CD14-positive monocyte (primary cell): ENCODE measurements at regions not wholly inside any gene's neighbourhood (a gene's known extent, or its start where the extent isn't known, plus 50 kb on each side); places are given as distances from the start of the nearest gene placed in this dataset.

Experiments used
- DNase-seq, 3 donors: peaks; one replicate each; pipeline ENCODE4 v3.0.0-alpha.2; 2011 to 2022
- H2AFZ ChIP-seq: 2 replicates; pipeline ENCODE4 v1.6.0; 2012; ENCODE audit warnings: mild to moderate bottlenecking, low read depth, low read length, inconsistent platforms; ENCODE audit not compliant: insufficient read depth, poor library complexity, severe bottlenecking
- H3K27ac ChIP-seq, 2 donors: 1 replicate in 1 of 2; 2 replicates in 1 of 2; pipeline ENCODE4 v1.5.1; 2012 to 2013; ENCODE audit warnings: low read length in 2 of 2, control low read depth in 1 of 2, inconsistent platforms in 1 of 2, low read depth in 1 of 2, mild to moderate bottlenecking in 1 of 2
- H3K27me3 ChIP-seq, 2 donors: one replicate each; pipeline versions ENCODE4 v1.6.0 to v1.6.1; 2011 to 2013; ENCODE audit warnings: low read length in 2 of 2; ENCODE audit not compliant: control insufficient read depth in 2 of 2, insufficient read depth in 2 of 2
- H3K36me3 ChIP-seq, 2 donors: replicated peaks in 1 of 2; 1 replicate in 1 of 2; 2 replicates in 1 of 2; pipeline versions ENCODE4 v1.5.1 to v1.6.1; 2012 to 2013; ENCODE audit warnings: low read length in 2 of 2, control low read depth in 1 of 2, inconsistent platforms in 1 of 2, mild to moderate bottlenecking in 1 of 2; ENCODE audit not compliant: insufficient read depth in 2 of 2, control insufficient read depth in 1 of 2
- H3K4me1 ChIP-seq, 2 donors: 1 replicate in 1 of 2; 2 replicates in 1 of 2; pipeline versions ENCODE4 v1.5.1 to v1.6.1; 2012 to 2013; ENCODE audit warnings: low read length in 2 of 2, control low read depth in 1 of 2, inconsistent platforms in 1 of 2, mild to moderate bottlenecking in 1 of 2, moderate library complexity in 1 of 2; ENCODE audit not compliant: insufficient read depth in 2 of 2, control insufficient read depth in 1 of 2
- H3K4me2 ChIP-seq: replicated peaks from 2 replicates; pipeline ENCODE3; 2012; ENCODE audit warnings: low read length, moderate library complexity, mild to moderate bottlenecking; ENCODE audit not compliant: poor library complexity, severe bottlenecking; ENCODE audit errors: extremely low read depth
- H3K4me3 ChIP-seq, 3 experiments: fragments of 200-600 bp in 1 of 3; sonication (generic) in 1 of 3; replicated peaks in 1 of 3; 1 replicate in 2 of 3; 2 replicates in 1 of 3; pipeline ENCODE4 v1.5.1; 2011 to 2013; ENCODE audit warnings: low read length in 3 of 3, mild to moderate bottlenecking in 3 of 3, control low read depth in 2 of 3, low read depth in 2 of 3, inconsistent platforms in 1 of 3, moderate library complexity in 1 of 3
- H3K79me2 ChIP-seq: 2 replicates; pipeline ENCODE4 v1.6.0; 2012; ENCODE audit warnings: mild to moderate bottlenecking, control low read depth, inconsistent platforms, low read length, moderate library complexity; ENCODE audit not compliant: insufficient read depth
- H3K9ac ChIP-seq: 2 replicates; pipeline ENCODE4 v1.6.0; 2017; ENCODE audit warnings: low read length, mild to moderate bottlenecking; ENCODE audit not compliant: insufficient read depth, poor library complexity, severe bottlenecking
- H3K9me3 ChIP-seq, 2 donors: replicated peaks in 1 of 2; 1 replicate in 1 of 2; 2 replicates in 1 of 2; pipeline versions ENCODE4 v1.5.1 to v1.6.1; 2012 to 2013; ENCODE audit warnings: low read length in 2 of 2, control low read depth in 1 of 2; ENCODE audit not compliant: control insufficient read depth in 1 of 2, insufficient read depth in 1 of 2
- H4K20me1 ChIP-seq: 2 replicates; pipeline ENCODE4 v1.6.0; 2012; ENCODE audit warnings: mild to moderate bottlenecking, low read length, control low read depth, moderate library complexity; ENCODE audit not compliant: insufficient read depth
- H3K27ac Mint-ChIP-seq, 7 donors: one replicate each; pipeline ENCODE4 v1.8.0; 2020; ENCODE audit warnings: mild to moderate bottlenecking in 7 of 7, mixed read lengths in 7 of 7, moderate library complexity in 6 of 7, inconsistent platforms in 2 of 7
- H3K27me3 Mint-ChIP-seq, 3 donors: one replicate each; pipeline ENCODE4 v1.8.0; 2021 to 2022; ENCODE audit warnings: low read depth in 3 of 3, mild to moderate bottlenecking in 3 of 3, mixed read lengths in 3 of 3, moderate library complexity in 3 of 3, inconsistent platforms in 1 of 3
- H3K36me3 Mint-ChIP-seq, 2 donors: one replicate each; pipeline ENCODE4 v1.8.0; 2020; ENCODE audit warnings: mixed read lengths in 2 of 2, inconsistent platforms in 1 of 2, mild to moderate bottlenecking in 1 of 2
- H3K4me1 Mint-ChIP-seq: one replicate; pipeline ENCODE4 v1.8.0; 2020; ENCODE audit warnings: mild to moderate bottlenecking, mixed read lengths
- H3K4me3 Mint-ChIP-seq, 2 donors: one replicate each; pipeline ENCODE4 v1.8.0; 2020; ENCODE audit warnings: mild to moderate bottlenecking in 2 of 2, mixed read lengths in 2 of 2, moderate library complexity in 1 of 2
- H3K9me3 Mint-ChIP-seq, 7 donors: one replicate each; pipeline ENCODE4 v1.8.0; 2020 to 2022; ENCODE audit warnings: mixed read lengths in 7 of 7, mild to moderate bottlenecking in 6 of 7, moderate library complexity in 6 of 7, inconsistent platforms in 2 of 7
- CTCF ChIP-seq: fragments of 200-600 bp; IDR thresholded peaks from one replicate; pipeline ENCODE4 v1.8.0; 2022; ENCODE audit warnings: antibody characterized with exemption, mild to moderate bottlenecking
- WGBS: methylation state at CpG from one replicate; pipeline ENCODE4 v1.1.5; 2013; ENCODE audit warnings: missing lambda C conversion rate; ENCODE audit not compliant: insufficient coverage; 5-methylcytosine and 5-hydroxymethylcytosine counted together
- intact Hi-C, 2 donors: fragments of 100-400 bp; cut with micrococcal nuclease; formaldehyde crosslinking; loops; one replicate each; pipeline versions ENCODE4 v1.15.0 to v1.15.1; 2023

GRCh38 chr4:38343608-38344007 lies 320.4 kb upstream of the KLF3 start:
- Mint-ChIP-seq H3K36me3 (peaks cover 1 to 3% of the 10 kb centered on the region in 2 donors), H3K4me1 (no peaks in the 10 kb centered on the region), H3K27me3 (no peaks in the 10 kb centered on the region), H3K9me3 (peaks cover 19 to 37% (median 26%) of the 10 kb centered on the region in 7 donors), H3K4me3 (no peak overlapping the region), H3K27ac (no peak overlapping the region)
- Histone ChIP-seq H4K20me1 (no peaks in the 10 kb centered on the region), H2AFZ (no peak overlapping the region), H3K79me2 (no peaks in the 10 kb centered on the region), H3K27ac (no peak overlapping the region), H3K4me2 (no peak overlapping the region), H3K4me3 (no peak overlapping the region), H3K36me3 (no peaks in the 10 kb centered on the region), H3K9me3 (peaks cover 19 to 23% of the 10 kb centered on the region in 2 donors), H3K4me1 (no peaks in the 10 kb centered on the region), H3K9ac (no peak overlapping the region), H3K27me3 (no peaks in the 10 kb centered on the region)
- TF ChIP-seq CTCF: no peak
- 100% methylated on average over 2 of the region's 2 CpGs for WGBS
- intact Hi-C loops: no loop called here
- no peak for DNase-seq

- H2AFZ ChIP-seq: no peak overlapping the region
- H3K27ac Mint-ChIP-seq: peak overlapping the region in 1 of 7 donors; percentile 2
These were observed 319.1 kb upstream of the KLF3 start for GRCh38 chr4:38344929-38345328.

More at GRCh38 chr4:38344929-38345328, 319.1 kb upstream of the KLF3 start:
- Histone ChIP-seq H3K27ac (no peak overlapping the region), H3K36me3 (no peaks in the 10 kb centered on the region), H3K4me2 (no peak overlapping the region), H3K79me2 (no peaks in the 10 kb centered on the region), H3K4me1 (no peaks in the 10 kb centered on the region), H3K9ac (no peak overlapping the region), H3K9me3 (peaks cover 9 to 15% of the 10 kb centered on the region in 2 donors), H3K27me3 (no peaks in the 10 kb centered on the region), H4K20me1 (no peaks in the 10 kb centered on the region), H3K4me3 (no peak overlapping the region)
- Mint-ChIP-seq H3K36me3 (peaks cover 0 to 3% of the 10 kb centered on the region in 2 donors), H3K4me1 (no peaks in the 10 kb centered on the region), H3K27me3 (no peaks in the 10 kb centered on the region), H3K4me3 (no peak overlapping the region), H3K9me3 (peaks cover 14 to 27% (median 15%) of the 10 kb centered on the region in 7 donors)
- no CpG with 5 or more reads among the region's 1 CpG for WGBS
- intact Hi-C loops: no loop called here
- DNase-seq: no peak
- TF ChIP-seq CTCF: no peak
